Mesodermal cell (in vitro differentiated cells): ENCODE measurements at regions not wholly inside any gene's neighbourhood (a gene's known extent, or its start where the extent isn't known, plus 50 kb on each side); places are given as distances from the start of the nearest gene placed in this dataset.

Source experiments
- H3K27ac ChIP-seq: 2 replicates; pipeline ENCODE4 v1.7.0; 2013; ENCODE audit warnings: mild to moderate bottlenecking, low read depth, low read length, moderate library complexity; ENCODE audit not compliant: severe bottlenecking
- H3K36me3 ChIP-seq: 2 replicates; pipeline ENCODE4 v1.7.1; 2013; ENCODE audit warnings: mild to moderate bottlenecking, low read length, moderate library complexity; ENCODE audit not compliant: control insufficient read depth, insufficient read depth
- H3K4me1 ChIP-seq: one replicate; pipeline ENCODE4 v1.7.1; 2013; ENCODE audit warnings: mild to moderate bottlenecking, low read length; ENCODE audit not compliant: insufficient read depth, control insufficient read depth, poor library complexity, severe bottlenecking
- H3K4me3 ChIP-seq: 2 replicates; pipeline ENCODE4 v1.7.0; 2013; ENCODE audit warnings: low read length, control low read depth, mild to moderate bottlenecking; ENCODE audit not compliant: insufficient read depth, poor library complexity, severe bottlenecking; ENCODE audit errors: extremely low read depth
- H3K9me3 ChIP-seq: 2 replicates; pipeline ENCODE4 v1.7.1; 2013; ENCODE audit warnings: mild to moderate bottlenecking, low read length, moderate library complexity; ENCODE audit not compliant: control insufficient read depth
- WGBS, 2 experiments: methylation state at CpG; one replicate each; pipeline ENCODE4 v1.1.5; 2013; ENCODE audit warnings: missing lambda C conversion rate in 2 of 2; ENCODE audit not compliant: insufficient coverage in 2 of 2; 5-methylcytosine and 5-hydroxymethylcytosine counted together

DNA sequence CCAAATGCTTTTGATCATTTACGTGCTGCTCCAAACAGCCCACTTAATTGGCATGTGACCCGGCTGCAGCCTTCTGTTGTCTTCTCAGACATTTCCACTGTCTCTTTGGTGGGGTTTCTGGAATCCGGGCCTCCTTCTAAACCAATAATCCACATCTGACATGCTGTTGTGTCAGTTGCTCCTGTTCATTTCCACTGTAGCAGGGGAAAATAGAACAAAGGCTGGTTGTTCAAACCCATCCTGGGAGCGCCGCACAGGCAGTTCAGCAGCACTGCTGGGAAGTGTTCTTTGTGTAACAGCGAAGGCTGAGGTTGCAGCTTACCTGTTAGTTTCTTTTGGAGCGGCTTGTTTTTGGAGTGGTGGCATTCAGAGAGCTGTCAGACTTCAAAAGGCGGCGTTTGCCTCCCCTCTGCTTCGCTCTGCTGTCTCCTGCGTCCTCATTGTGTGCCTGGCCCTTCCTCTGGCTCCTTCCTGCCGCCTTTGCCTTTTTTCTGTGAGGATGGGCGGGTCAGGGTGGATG, 149.4 kb downstream of the SNX10 start:
- Histone ChIP-seq H3K4me3 (no peak overlapping the region), H3K36me3 (no peaks in the 10 kb centered on the region), H3K4me1 (peaks cover 17% of the 10 kb centered on the region), H3K27ac (peak overlapping the region; percentile 83), H3K9me3 (no peaks in the 10 kb centered on the region)
- 29 to 35% methylated on average over 7 to 8 of the region's 13 CpGs for WGBS, 2 experiments

DNA sequence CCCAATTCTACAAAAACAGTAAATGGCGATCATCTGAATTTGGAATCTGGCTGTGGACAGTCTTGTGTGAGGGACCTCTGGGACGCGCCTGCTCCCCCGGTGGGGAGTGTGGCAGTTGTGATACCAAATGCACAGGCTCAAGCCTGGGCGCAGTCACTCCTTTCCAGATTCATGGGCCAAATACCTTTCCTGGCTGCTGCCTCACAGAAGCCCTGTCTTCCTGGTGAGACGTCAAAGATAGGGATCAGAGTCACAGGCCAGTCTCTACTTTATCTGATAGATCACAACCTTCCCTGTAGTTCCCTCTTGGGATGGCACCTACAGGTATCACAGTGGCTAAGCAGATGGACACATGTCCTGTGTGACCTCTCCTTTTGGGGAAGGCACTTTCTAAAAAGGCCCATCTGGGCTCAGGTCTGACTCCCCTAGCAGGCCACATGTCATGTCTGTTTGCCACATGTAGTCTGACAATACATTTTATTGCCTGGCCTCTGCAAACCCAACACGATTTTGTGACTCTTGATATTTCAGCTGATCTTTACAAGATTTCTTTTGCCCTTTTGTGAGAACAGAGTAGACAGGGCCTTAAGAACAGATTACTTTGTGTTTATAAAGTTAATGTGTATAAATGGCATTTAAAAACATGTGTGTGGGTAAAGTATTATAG, 150.1 kb downstream of the SNX10 start:
- Histone ChIP-seq H3K27ac (peak overlapping the region; percentile 83), H3K4me3 (no peak overlapping the region), H3K4me1 (peaks cover 17% of the 10 kb centered on the region), H3K9me3 (no peaks in the 10 kb centered on the region), H3K36me3 (no peaks in the 10 kb centered on the region)
- 74 to 84% methylated on average over 6 to 7 of the region's 7 CpGs for WGBS, 2 experiments

DNA sequence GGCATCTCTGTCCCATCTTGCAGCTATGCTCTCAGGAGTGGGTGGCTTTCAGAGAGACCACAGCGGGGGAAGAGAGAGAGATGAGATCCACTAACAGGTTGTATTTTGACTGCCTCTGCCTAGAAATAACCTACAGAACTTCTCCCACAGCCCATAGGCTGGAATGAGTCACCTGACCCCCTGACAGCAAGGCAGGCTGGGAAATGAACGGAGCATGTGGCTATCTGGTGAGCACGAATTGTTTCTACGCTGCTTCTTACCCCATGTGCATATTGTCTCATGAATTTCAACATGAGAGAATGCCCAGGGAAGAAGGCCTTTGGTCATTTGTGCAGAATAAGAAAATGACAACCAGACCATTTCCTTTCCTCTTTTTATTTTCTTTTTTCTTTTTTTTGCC, 151.3 kb downstream of the SNX10 start:
- Histone ChIP-seq H3K4me1 (peaks cover 17% of the 10 kb centered on the region), H3K9me3 (no peaks in the 10 kb centered on the region), H3K27ac (no peak overlapping the region), H3K4me3 (no peak overlapping the region), H3K36me3 (no peaks in the 10 kb centered on the region)
- WGBS, 2 experiments = 95 to 97% methylated on average over 3 of the region's 4 CpGs

DNA sequence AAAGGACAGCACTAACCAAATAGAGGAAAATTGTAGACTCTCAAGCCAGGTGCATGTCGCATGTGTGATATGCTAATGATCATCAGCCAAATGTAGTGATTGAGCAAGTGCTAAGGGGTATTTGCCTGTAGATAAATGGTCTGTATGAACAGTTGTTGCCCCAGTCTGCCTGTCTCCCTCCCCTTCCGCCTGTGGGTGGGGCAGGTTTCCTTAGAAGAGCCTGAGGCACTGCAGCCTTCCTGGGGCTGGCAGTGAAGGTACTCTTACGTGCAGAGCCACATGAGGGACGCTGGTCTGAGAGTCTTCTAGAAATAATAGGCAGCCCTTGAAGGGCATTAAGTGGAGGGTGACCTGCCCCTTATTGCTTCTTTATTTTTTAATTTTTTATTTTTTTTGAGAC, 152.1 kb downstream of the SNX10 start:
- no peak overlapping the region for H3K4me3 ChIP-seq
- peaks cover 17% of the 10 kb centered on the region for H3K4me1 ChIP-seq
- H3K27ac ChIP-seq = no peak overlapping the region
- H3K36me3 ChIP-seq = no peaks in the 10 kb centered on the region
- WGBS, 2 experiments = 73 to 94% methylated on average over 2 of the region's 4 CpGs
- H3K9me3 ChIP-seq = no peaks in the 10 kb centered on the region

DNA sequence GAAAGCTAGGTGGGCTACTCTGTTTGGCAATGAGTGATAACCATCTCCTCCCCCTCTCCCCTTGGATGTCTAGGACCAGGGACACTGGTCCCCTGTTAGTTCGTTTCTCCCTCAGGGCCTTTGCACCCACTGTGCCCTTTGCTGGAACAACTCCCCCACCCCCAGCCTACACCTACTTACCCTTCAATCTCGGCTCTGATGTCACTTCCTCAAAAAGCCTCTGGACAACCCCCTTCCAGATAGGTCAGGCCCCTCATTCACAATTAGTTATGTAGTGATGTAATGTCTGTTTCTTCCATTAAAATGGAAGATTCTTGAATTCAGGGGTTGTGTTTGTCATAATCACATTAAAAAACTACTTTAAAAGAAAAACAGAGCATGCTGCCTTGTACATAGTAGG, 152.9 kb downstream of the SNX10 start:
- Histone ChIP-seq H3K4me3 (no peak overlapping the region), H3K9me3 (no peaks in the 10 kb centered on the region), H3K4me1 (peaks cover 24% of the 10 kb centered on the region), H3K36me3 (no peaks in the 10 kb centered on the region), H3K27ac (no peak overlapping the region)
- no CpG with 5 or more reads among the region's 2 CpGs for WGBS, 2 experiments

DNA sequence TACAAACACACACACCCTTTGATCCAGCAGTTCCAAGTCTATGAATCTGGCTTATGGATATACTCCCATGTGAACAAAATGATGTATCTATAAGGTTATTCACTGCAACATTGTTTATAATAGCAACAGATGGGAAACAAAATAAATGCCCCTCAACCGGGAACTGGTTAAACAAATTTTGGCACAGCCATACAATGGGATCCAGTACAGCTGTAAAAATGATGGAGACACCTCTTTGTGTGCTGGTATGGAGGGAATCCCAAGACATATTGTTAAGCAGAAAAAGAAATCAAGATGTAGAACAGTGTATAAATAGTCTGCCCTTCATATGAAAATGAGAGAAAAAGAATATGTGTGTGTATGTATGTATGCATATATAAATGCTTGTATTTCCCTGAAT, 155.5 kb downstream of the SNX10 start:
- Histone ChIP-seq H3K36me3 (no peaks in the 10 kb centered on the region), H3K4me3 (no peak overlapping the region), H3K4me1 (peaks cover 11% of the 10 kb centered on the region), H3K9me3 (no peaks in the 10 kb centered on the region), H3K27ac (no peak overlapping the region)
- WGBS, 2 experiments = 100% methylated on average over 1 of the region's 1 CpG; no CpG with 5 or more reads in 1 of the 2 experiments

DNA sequence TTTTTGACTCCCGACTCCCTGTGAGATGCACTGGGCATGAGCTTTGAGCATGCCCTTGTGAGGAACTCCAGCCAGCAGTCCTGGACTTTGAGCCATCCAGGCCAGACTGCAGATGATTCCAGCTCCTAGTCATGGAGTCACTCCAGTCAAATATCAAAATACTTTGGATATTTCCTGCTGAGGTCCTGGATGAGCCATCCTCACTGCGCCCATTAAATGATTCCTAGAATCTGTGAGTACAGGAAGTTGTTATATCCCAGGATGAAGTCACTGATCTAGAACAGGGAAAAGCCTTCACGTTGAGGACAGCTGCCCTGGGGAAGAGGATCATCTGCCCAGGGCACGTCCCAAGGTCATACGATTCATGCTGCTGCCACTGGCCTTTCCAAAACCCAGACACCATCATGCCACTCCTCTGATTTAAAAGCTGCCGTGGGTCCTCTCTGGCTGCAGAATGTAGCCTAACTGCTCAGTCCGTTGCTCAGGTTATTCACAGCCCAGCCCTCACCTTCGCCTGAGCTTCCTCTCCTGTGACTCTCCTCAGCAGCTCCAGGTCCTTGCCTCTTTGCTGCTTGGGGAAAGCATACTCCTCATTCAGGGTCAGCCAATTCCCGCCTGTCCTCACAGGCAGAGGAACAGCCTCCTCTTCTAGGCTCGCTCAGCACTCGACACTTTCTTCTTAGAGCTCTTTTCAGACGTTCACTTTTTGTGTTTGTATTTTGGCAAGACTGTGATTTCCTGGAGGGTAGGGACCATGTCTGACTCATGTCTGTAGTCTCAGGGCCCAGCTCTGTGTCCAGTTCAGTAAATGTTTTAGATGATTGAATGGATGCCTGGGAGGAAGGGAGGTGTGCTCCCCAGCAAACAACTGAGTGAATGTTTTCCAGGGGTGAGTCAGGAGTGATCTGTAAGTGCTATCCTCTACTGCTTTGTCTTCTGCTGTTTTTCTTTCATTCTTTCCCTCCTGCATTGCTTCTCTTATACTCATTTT, 157.8 kb downstream of the SNX10 start:
- no peaks in the 10 kb centered on the region for H3K36me3 ChIP-seq
- H3K27ac ChIP-seq = peak overlapping the region; percentile 75

DNA sequence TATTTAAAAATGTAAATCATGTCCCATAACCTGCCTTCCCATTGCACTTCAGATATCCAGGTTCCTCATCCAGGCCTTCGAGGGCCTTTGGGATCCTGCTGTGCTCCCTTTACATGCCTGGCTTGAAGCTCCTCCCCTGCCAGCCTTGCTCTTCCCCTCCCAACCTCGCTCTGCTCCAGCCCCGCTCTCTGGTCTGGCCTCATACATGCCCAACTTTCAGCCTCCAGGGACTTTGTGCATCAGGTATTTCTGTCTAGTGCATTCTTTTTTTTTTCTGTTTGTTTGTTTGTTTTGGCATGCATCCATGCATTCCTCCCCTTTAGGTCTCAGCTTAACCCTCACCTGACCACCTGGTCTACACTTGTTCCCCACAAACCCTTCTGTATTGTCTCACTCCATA, 160.3 kb downstream of the SNX10 start:
- no peak overlapping the region for H3K27ac ChIP-seq
- WGBS, 2 experiments = 40 to 63% methylated on average over 2 to 3 of the region's 3 CpGs
- no peaks in the 10 kb centered on the region for H3K36me3 ChIP-seq
- no peaks in the 10 kb centered on the region for H3K9me3 ChIP-seq
- H3K4me3 ChIP-seq = no peak overlapping the region
- H3K4me1 ChIP-seq = peaks cover 11% of the 10 kb centered on the region

More for the DNA sequence above, 157.8 kb downstream of the SNX10 start:
- WGBS, 2 experiments = 87 to 94% methylated on average over 7 to 12 of the region's 12 CpGs
- Histone ChIP-seq H3K4me1 (peaks cover 11% of the 10 kb centered on the region), H3K4me3 (no peak overlapping the region), H3K9me3 (no peaks in the 10 kb centered on the region)

DNA sequence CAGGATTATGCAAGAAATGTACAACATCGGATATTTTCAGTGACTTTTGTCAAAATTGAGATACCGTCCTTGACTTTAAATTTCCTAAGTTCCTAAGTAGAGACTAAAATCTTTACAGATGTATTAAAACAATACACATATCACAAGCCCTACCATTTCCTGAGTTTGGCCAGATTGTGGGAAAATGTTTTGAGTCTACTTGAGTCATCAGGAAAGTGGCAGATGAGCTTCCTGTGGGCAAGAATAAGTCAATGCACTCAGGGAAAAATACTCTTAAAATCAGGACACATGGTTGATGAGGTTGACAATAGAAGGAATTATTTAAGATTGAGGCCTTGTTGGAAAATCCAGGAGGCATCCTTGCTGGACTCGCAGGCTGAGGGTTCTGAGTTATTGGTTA, 162.5 kb downstream of the SNX10 start:
- H3K27ac ChIP-seq = peak overlapping the region; percentile 55
- 86 to 100% methylated on average over 1 to 2 of the region's 3 CpGs for WGBS, 2 experiments
- H3K4me3 ChIP-seq = no peak overlapping the region
- H3K9me3 ChIP-seq = no peaks in the 10 kb centered on the region
- H3K4me1 ChIP-seq = peaks cover 13% of the 10 kb centered on the region
- no peaks in the 10 kb centered on the region for H3K36me3 ChIP-seq

DNA sequence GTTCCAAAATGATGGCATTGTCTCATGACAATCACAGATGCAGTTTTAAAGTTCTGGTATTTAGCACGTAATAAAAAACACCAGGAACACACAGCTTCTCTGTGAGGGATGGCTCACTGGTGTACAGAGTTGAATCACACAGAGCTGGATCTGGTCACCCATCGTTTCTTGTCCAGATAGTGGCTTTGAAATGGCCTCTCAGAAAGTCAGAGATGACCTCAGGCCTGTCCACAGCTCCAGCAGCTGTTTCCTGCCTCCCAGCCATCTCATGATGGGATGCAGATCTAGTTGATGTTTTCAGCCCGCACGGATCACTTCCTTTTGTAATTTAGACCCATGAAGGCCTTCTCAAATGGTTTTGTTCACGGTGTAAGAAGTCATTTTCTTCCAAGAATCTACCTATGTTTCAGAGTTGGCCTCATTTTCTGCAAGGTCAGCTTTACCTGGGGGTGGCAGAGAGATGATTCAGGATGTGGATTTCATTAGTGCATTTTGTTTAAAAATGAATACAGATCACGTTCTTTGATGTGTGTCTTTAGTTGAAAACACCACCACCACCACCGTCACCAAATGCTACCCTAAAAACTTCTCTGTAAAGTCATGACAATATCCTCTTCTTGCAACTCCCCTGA, 166.2 kb downstream of the SNX10 start:
- peak overlapping the region; percentile 75 for H3K27ac ChIP-seq
- H3K9me3 ChIP-seq = no peaks in the 10 kb centered on the region
- WGBS, 2 experiments = 90 to 96% methylated on average over 3 to 4 of the region's 7 CpGs
- H3K36me3 ChIP-seq = no peaks in the 10 kb centered on the region
- H3K4me3 ChIP-seq = no peak overlapping the region
- H3K4me1 ChIP-seq = peaks cover 6% of the 10 kb centered on the region
